Ectodermal cell (in vitro differentiated cells): ENCODE measurements at regions not wholly inside any gene's neighbourhood (a gene's known extent, or its start where the extent isn't known, plus 50 kb on each side); places are given as distances from the start of the nearest gene placed in this dataset.

ENCODE experiments used
- H3K27ac ChIP-seq: 2 replicates; pipeline ENCODE4 v1.7.0; 2013; ENCODE audit warnings: mild to moderate bottlenecking, low read depth, low read length; ENCODE audit not compliant: insufficient read depth, poor library complexity, severe bottlenecking
- H3K27me3 ChIP-seq: 2 replicates; pipeline ENCODE4 v1.7.0; 2013; ENCODE audit warnings: mild to moderate bottlenecking, low read length; ENCODE audit not compliant: insufficient read depth, control insufficient read depth, poor library complexity, severe bottlenecking
- H3K36me3 ChIP-seq: one replicate; pipeline ENCODE4 v1.7.0; 2013; ENCODE audit warnings: low read length; ENCODE audit not compliant: control insufficient read depth, insufficient read depth
- H3K4me1 ChIP-seq: one replicate; pipeline ENCODE4 v1.7.0; 2013; ENCODE audit warnings: low read length; ENCODE audit not compliant: control insufficient read depth, insufficient read depth
- H3K4me3 ChIP-seq: 2 replicates; pipeline ENCODE4 v1.7.0; 2013; ENCODE audit warnings: low read depth, low read length, control low read depth; ENCODE audit not compliant: insufficient read depth
- H3K9me3 ChIP-seq: 2 replicates; pipeline ENCODE4 v1.7.0; 2013; ENCODE audit warnings: mild to moderate bottlenecking, low read length, moderate library complexity; ENCODE audit not compliant: control insufficient read depth
- WGBS, 2 experiments: methylation state at CpG; one replicate each; pipeline ENCODE4 v1.1.7; 2013; ENCODE audit warnings: missing lambda C conversion rate in 2 of 2; 5-methylcytosine and 5-hydroxymethylcytosine counted together

DNA sequence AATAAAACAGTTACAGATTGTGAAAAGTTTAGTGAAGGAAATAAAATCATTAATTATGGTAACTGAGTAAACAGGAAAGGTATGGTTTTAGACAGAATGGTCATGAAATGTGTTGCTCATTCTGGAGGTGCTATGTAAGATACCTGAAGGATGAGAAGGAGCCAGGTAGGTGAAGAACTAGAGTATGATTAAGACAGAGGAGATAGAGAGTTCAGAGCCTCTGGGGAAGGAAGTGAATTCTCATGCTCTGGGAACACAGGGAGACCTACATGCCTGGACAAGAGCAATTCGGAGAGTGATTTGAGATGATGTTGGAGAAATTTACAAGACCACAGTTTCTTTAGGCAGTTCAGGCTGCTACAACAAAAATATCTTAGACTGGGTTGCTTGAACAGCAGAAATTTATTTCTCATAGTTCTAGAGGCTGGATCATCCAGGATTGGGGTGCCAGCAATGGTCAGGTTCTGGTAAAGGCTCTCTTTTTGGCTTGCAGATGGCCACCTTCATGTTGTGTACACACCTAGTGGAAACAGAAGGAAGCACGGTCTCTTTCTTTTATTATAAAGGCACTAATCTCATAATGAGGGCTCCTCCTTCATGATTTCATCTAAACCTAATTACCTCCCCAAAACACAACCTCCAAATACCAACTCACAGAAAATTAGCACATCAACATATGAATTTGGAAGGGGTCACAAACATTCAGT lies 1416.1 kb downstream of the PCDH7 start:
- H3K36me3 ChIP-seq, result no peaks in the 10 kb centered on the region
- no peaks in the 10 kb centered on the region for H3K9me3 ChIP-seq
- 91 to 92% methylated on average over 2 of the region's 2 CpGs for WGBS, 2 experiments
- H3K27ac ChIP-seq, result no peak overlapping the region
- H3K4me3 ChIP-seq, result no peak overlapping the region
- no peaks in the 10 kb centered on the region for H3K4me1 ChIP-seq
- no peaks in the 10 kb centered on the region for H3K27me3 ChIP-seq

DNA sequence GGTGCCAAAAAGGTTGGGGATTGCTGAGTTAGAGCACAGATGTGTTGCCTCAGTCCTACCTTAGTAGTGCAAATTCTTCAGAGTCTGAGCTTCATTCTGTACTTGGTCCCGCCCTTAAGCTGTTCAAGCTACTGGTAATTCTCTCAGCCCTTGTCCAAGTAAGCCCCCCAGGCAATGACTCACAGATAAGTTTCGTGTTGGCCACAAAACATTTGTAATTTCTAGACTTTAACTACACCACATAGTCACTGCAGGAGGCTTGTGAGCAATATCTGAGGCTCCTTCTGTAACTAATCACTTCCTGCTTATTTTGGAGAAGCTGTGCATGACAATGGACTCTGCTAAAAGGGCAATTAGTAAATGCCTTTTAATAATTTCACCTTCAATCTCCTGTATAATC lies 1420.5 kb downstream of the PCDH7 start:
- no peak overlapping the region for H3K27ac ChIP-seq
- no peaks in the 10 kb centered on the region for H3K27me3 ChIP-seq
- no peaks in the 10 kb centered on the region for H3K36me3 ChIP-seq
- H3K4me3 ChIP-seq, result no peak overlapping the region
- no peaks in the 10 kb centered on the region for H3K4me1 ChIP-seq
- WGBS, 2 experiments, result 81 to 83% methylated on average over 2 of the region's 2 CpGs
- H3K9me3 ChIP-seq, result no peaks in the 10 kb centered on the region

DNA sequence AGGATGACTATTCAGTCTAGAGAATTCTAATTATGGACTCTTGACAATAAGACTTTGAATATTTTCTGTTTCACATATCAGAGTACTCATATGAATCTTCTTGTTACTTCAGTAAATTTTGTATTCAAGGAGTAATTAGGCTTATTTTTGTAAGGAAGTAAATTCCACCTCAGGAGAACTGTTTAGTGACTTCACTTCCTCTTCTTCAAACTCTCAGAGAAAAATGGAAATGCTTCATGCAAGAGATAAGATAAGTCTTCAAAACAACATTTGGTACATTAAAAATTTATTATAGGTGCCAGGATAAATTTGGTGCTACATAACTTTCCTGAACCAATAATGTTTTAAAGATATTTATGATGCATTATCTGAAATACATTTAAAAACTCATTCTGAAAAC lies 1421.9 kb downstream of the PCDH7 start:
- no peaks in the 10 kb centered on the region for H3K36me3 ChIP-seq
- H3K27ac ChIP-seq, result no peak overlapping the region
- H3K27me3 ChIP-seq, result no peaks in the 10 kb centered on the region
- H3K4me1 ChIP-seq, result no peaks in the 10 kb centered on the region
- H3K4me3 ChIP-seq, result no peak overlapping the region
- H3K9me3 ChIP-seq, result no peaks in the 10 kb centered on the region

DNA sequence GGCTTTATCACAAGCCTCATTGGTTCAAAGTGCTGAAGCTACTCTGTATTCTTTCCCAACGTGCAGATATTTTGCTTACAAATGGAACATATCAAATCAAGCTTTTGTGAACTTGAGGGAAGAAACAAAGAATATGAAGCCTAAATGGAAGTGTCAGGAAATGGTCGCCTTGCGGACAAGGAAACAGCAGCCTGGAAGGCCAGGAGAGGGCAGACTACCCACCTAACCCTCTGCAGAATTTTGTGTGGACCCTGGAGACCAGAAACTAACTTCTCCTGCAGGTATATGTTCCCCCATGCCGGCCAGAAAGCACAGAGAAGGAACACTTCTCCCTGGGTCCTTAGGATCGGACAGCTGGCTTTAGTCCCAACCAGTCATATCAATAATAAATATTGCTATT lies 1425.8 kb downstream of the PCDH7 start:
- Histone ChIP-seq H3K36me3 (no peaks in the 10 kb centered on the region), H3K27ac (no peak overlapping the region), H3K9me3 (no peaks in the 10 kb centered on the region), H3K4me3 (no peak overlapping the region), H3K27me3 (no peaks in the 10 kb centered on the region), H3K4me1 (peaks cover 9% of the 10 kb centered on the region)
- WGBS, 2 experiments, result 76 to 86% methylated on average over 4 to 5 of the region's 5 CpGs

DNA sequence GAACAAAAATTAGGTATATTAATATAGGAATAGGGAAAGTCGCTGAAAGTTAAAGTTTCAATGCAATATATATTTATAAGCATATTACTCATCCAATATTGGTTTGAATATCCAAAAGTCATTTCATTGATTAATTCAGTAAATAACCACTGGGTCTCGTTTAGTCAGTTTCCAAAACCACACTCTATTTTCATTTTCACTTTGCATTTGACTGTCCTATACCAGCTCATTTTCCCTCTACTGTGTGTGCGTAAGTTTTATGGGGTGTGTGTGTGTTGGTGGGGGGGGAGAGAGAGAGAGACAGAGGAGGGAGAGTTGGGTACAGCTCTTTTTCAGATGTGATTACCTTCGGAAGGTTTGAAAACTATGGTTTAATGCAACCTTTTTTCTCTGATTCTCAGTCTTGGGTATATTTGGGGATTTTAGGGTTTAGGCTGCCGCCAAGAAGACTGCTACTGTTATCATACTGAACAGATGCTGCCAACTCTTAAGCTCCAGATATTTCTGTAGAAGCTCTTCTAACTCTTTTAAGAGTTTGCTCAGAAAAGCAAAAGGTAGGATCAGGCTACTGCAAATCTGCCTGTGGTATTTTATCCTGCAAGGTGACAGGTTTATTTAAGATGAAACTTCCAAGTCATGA lies 1427.4 kb downstream of the PCDH7 start:
- Histone ChIP-seq H3K9me3 (no peaks in the 10 kb centered on the region), H3K4me1 (peaks cover 9% of the 10 kb centered on the region), H3K27me3 (no peaks in the 10 kb centered on the region), H3K4me3 (no peak overlapping the region), H3K27ac (no peak overlapping the region), H3K36me3 (no peaks in the 10 kb centered on the region)
- 86 to 94% methylated on average over 2 to 4 of the region's 5 CpGs for WGBS, 2 experiments

DNA sequence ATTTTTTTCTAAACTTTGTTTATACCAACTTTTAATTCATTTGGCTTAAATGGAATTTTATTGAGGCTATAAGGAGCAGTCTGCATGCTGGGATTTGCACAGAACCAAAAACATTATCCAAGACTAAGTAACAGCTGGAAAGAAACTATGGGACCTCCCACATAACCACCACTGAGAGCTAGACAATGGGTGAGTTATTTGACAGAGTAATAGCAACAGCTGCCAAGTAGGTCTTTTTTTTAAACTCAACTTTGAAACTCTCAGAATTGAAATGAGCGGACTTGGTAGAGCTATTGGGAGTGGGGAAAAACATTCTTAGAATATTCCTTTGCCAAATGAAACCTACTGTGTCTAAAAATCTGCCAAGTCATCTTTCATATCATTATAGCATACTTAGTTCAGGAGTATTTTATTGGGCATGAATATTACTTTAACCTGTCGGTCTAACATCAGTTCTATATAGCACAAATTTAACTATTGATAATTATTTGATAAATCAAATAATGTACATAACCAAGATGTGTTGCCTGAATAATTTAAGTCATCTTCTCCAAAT lies 1428.0 kb downstream of the PCDH7 start:
- Histone ChIP-seq H3K9me3 (no peaks in the 10 kb centered on the region), H3K27me3 (no peaks in the 10 kb centered on the region), H3K36me3 (no peaks in the 10 kb centered on the region), H3K4me1 (peaks cover 9% of the 10 kb centered on the region), H3K27ac (no peak overlapping the region), H3K4me3 (no peak overlapping the region)
- WGBS, 2 experiments, result 95% methylated on average over 2 of the region's 2 CpGs; no CpG with 5 or more reads in 1 of the 2 experiments

DNA sequence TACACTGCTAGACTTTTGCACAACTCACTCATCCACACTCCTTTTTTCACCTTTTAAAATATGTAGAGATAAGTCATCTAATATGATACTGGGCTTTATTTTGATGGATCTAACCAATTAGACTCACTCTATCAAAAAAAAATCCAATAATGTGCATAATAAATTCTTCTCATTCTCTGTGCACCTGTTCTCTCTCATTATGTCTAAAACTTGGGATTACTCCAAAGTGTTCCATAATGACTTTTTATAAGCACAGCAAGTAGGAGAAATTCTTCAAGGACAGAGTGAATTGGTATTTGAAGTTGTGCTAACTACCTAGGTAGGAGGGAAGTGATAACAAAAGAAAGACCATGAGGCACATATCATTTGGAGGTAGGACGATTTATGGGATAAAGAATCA lies 1438.8 kb downstream of the PCDH7 start:
- H3K9me3 ChIP-seq, result no peaks in the 10 kb centered on the region
- no peak overlapping the region for H3K27ac ChIP-seq
- no peaks in the 10 kb centered on the region for H3K27me3 ChIP-seq
- WGBS, 2 experiments, result 78 to 95% methylated on average over 1 of the region's 1 CpG
- no peak overlapping the region for H3K4me3 ChIP-seq
- no peaks in the 10 kb centered on the region for H3K36me3 ChIP-seq
- H3K4me1 ChIP-seq, result no peaks in the 10 kb centered on the region

DNA sequence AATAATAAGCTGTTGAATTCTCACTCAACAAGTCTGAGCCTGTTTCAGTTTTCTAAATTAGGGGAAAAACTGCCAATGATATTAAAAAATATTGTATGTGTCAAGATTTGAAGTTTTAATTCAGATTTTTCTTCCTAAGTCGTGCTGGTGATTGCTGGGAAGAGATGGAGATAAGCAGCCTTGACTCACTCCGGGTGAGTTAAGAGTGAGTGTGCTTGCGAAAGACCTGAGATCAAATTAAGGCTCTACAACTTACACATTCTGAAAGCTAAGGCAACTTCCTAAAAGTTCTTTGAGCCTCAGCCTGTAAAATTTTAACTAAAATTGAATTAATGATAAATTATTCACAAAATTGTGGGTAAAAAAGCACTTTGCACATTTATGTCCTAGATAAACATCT lies 1441.2 kb downstream of the PCDH7 start:
- H3K4me1 ChIP-seq, result no peaks in the 10 kb centered on the region
- no peaks in the 10 kb centered on the region for H3K36me3 ChIP-seq
- no peaks in the 10 kb centered on the region for H3K9me3 ChIP-seq
- H3K4me3 ChIP-seq, result no peak overlapping the region
- 71 to 87% methylated on average over 1 to 3 of the region's 3 CpGs for WGBS, 2 experiments
- H3K27me3 ChIP-seq, result no peaks in the 10 kb centered on the region
- no peak overlapping the region for H3K27ac ChIP-seq

DNA sequence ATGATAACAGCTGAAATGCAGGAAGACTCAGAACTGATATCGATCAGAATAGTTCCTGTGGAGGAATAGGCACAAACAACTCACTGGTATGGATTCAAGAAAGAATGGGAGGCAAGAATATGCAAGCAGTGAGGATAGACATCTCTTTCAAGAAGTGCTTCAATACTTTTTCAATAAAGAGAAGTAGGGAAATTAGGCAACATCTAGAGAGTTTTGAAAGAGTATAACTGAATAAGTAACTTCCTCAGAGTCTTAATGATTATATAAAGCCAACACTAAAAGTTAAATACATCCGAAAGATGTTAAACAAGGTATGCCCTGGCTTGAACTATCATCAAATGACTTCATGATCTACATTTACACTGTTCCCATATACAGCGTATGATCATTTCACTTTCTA lies 1443.0 kb downstream of the PCDH7 start:
- no peaks in the 10 kb centered on the region for H3K36me3 ChIP-seq
- no peaks in the 10 kb centered on the region for H3K9me3 ChIP-seq
- 89 to 91% methylated on average over 2 to 3 of the region's 3 CpGs for WGBS, 2 experiments

DNA sequence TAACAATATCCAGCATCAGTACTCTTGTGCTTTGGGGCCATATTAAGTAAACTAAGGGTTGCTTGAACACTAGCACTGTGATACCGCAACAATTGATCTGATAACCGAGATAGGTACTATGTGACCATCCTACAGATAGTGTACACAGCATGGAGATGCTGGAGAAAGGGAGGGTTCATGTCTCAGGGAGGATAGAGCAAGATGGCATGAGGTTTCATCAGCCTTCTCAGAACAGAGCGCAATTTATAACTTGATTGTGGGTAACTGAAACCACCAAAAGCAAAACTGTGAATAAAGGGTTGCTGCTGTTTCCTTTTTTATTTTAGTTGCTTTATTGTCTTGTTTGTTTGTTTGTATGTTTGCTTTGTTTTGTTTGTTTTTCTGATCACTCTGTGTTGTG lies 1449.7 kb downstream of the PCDH7 start:
- H3K4me3 ChIP-seq, result no peak overlapping the region
- 65 to 66% methylated on average over 3 of the region's 3 CpGs for WGBS, 2 experiments
- no peak overlapping the region for H3K27ac ChIP-seq
- H3K36me3 ChIP-seq, result no peaks in the 10 kb centered on the region
- H3K4me1 ChIP-seq, result no peaks in the 10 kb centered on the region
- no peaks in the 10 kb centered on the region for H3K9me3 ChIP-seq
- H3K27me3 ChIP-seq, result no peaks in the 10 kb centered on the region

More for the DNA sequence above, 1443.0 kb downstream of the PCDH7 start:
- no peak overlapping the region for H3K4me3 ChIP-seq
- no peaks in the 10 kb centered on the region for H3K4me1 ChIP-seq
- no peak overlapping the region for H3K27ac ChIP-seq
- no peaks in the 10 kb centered on the region for H3K27me3 ChIP-seq
